Liver (tissue), 3 donors: ENCODE measurements at regions not wholly inside any gene's neighbourhood (a gene's known extent, or its start where the extent isn't known, plus 50 kb on each side); places are given as distances from the start of the nearest gene placed in this dataset.

Source experiments
- CTCF ChIP-seq: fragments of 150-350 bp; IDR thresholded peaks from 2 replicates; pipeline ENCODE4 v1.5.1; 2017; ENCODE audit warnings: improper control_type of control experiment, low read depth, low read length; ENCODE audit not compliant: missing input control
- MAX ChIP-seq: IDR thresholded peaks from 2 replicates; pipeline ENCODE4 v1.6.1; 2016; ENCODE audit warnings: antibody characterized with exemption
- NR2F2 ChIP-seq: IDR thresholded peaks from 2 replicates; pipeline ENCODE4 v1.6.1; 2016; ENCODE audit warnings: antibody characterized with exemption
- TAF1 ChIP-seq: conservative IDR thresholded peaks from 2 replicates; pipeline ENCODE4 v1.6.1; 2016; ENCODE audit warnings: antibody characterized with exemption, mild to moderate bottlenecking
- ZBTB33 ChIP-seq: IDR thresholded peaks from 2 replicates; pipeline ENCODE4 v1.6.1; 2016; ENCODE audit warnings: antibody characterized with exemption
- donor health status: healthy.
- donor health status: healthy.

- TF ChIP-seq NR2F2 (no peak), TAF1 (no peak), CTCF (peak; percentile 16), ZBTB33 (no peak), MAX (no peak)
Observed at GRCh38 chr5:15183520-15183919, 311.9 kb upstream of the ANKH start.
